NAMALWA (cell line): ENCODE measurements at regions not wholly inside any gene's neighbourhood (a gene's known extent, or its start where the extent isn't known, plus 50 kb on each side); places are given as distances from the start of the nearest gene placed in this dataset.

Source experiments
- DNase-seq: peaks from one replicate; pipeline ENCODE4 v3.0.0-alpha.2; 2015; ENCODE audit warnings: low spot score

DNA sequence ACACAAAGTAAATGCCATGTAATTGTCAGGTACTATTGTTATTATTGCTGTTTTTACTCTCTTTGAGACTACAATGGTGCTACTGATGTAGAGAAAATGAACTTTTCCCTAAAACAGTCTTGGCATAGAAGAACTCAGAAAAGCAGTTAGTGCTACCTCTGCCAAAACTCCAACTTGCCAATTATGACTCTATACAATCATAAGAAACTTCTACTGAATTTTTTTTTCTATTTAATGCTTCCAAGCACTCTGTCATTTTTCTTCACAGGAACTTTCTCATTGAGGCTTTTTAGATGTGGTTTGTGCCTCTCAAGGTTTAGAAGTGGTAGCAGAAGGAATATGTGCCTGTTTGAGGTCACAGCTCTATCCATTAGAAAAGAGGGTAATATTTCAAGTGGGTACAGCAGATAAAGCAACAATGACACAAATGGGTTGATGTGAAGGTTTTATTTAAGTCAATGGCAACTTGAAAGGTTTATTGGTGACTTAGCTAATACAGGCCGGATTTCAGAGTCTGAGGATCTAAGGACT is 64.0 kb upstream of the FERD3L start:
- DNase-seq: no peak

DNA sequence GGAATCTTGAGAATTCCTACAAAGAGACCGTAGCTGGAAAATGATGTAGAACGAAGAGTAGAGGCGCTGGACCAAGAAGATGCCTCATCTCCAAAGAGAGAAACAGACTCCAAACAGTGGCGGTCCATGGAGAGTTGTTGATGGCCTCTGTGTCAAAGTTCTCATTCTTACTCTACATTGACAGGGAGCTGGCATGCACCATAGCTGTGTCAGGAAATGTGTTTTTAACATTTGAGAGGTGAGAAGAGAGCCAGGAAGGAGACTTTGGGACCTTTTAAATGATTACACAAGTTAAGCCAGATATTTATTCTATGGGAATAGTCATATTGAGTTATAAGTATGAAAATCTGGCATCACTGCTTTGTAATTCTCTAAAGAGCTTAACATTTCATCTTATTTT is 61.5 kb upstream of the FERD3L start:
- no peak for DNase-seq

DNA sequence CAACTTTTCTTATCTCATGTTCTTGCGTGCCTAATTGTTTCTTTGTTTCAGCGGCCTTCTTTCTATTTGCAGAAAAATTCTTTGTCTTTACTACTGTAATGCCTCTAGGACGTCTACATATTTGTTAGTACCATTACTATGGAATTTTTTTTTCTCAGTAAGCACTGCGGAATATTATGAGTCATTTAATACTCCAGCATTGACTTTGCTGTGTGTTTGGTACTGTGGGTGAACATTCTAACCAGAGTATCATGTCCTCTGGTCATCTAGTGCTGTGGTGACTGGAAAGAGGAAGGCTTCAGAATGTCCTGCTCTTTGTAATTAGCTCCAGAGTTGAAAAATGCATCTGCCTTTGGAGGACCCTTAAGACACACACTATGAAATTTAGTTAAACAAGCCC is 58.5 kb upstream of the FERD3L start:
- DNase-seq: no peak

DNA sequence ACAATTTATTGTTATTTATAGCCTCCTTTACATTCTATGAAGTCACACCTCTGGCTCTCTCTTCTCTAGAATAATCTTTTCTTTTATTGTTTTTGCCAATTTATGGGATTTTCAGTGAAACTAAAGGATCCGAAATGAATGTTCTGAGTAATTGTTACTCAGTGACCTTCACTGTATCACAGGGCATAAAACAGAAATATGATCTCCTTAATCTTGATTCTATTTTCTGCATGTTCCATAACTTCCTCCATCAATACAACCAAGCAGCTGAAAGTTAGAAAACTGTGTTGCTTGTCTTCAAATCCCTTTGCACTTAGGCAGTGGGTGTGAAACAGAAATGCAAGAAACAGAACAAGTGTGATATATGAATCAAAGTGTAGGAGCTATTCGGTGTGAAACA is 57.4 kb upstream of the FERD3L start:
- no peak for DNase-seq
